ENCODE measurements at regions not wholly inside any gene's neighbourhood (a gene's known extent, or its start where the extent isn't known, plus 50 kb on each side); places are given as distances from the start of the nearest gene placed in this dataset.

DNA sequence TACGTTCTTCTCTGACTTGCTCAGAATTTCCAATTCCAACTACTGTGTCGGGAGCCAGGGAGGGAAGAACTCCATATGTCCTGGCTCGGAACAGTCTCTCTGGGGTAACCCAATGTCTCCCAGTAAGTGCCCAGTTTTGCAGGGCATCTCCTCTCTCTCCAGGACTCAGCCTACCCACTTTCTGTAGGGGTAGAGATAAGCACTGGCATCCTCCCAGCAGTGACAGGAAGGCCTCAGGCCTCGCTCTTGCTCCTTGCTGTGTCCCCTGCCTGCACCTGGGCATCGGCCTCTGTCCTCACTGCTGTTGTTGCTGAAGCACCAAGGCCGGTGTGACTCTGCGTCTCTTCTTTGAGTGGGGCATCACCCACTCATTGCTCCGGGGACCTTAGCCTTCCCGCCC, 388.9 kb upstream of the JARID2 start:
- Histone ChIP-seq H3K9me3 (ENCODE audit: low read length) (no peaks in the 10 kb centered on the region), H3K36me3 (ENCODE audit: insufficient read depth, low read length) (no peaks in the 10 kb centered on the region), H3K79me2 (ENCODE audit: insufficient read depth, low read depth, low read length) (no peaks in the 10 kb centered on the region), H3K4me3 (ENCODE audit: low read depth, low read length, poor library complexity, severe bottlenecking) (no peak overlapping the region), H3K4me1 (ENCODE audit: insufficient read depth, low read length, poor library complexity, severe bottlenecking) (no peaks in the 10 kb centered on the region), H3K9me2 (ENCODE audit: insufficient read depth, low read length) (no peaks in the 10 kb centered on the region), H3K27ac (ENCODE audit: low read depth, low read length, poor library complexity, severe bottlenecking) (no peak overlapping the region), H4K20me1 (ENCODE audit: insufficient read depth, low read length) (no peaks in the 10 kb centered on the region), H3K4me2 (ENCODE audit: low read length) (no peak overlapping the region), H2AFZ (ENCODE audit: low read length) (no peak overlapping the region)
- TF ChIP-seq, protein P1, sequence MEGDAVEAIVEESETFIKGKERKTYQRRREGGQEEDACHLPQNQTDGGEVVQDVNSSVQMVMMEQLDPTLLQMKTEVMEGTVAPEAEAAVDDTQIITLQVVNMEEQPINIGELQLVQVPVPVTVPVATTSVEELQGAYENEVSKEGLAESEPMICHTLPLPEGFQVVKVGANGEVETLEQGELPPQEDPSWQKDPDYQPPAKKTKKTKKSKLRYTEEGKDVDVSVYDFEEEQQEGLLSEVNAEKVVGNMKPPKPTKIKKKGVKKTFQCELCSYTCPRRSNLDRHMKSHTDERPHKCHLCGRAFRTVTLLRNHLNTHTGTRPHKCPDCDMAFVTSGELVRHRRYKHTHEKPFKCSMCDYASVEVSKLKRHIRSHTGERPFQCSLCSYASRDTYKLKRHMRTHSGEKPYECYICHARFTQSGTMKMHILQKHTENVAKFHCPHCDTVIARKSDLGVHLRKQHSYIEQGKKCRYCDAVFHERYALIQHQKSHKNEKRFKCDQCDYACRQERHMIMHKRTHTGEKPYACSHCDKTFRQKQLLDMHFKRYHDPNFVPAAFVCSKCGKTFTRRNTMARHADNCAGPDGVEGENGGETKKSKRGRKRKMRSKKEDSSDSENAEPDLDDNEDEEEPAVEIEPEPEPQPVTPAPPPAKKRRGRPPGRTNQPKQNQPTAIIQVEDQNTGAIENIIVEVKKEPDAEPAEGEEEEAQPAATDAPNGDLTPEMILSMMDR (conservative IDR thresholded peaks at IDR 0.05; ENCODE audit: low read length) = no peak
- BruUV-seq (replicated peaks) = no TSS peak
- CTCF ChIA-PET (ENCODE audit: unreplicated experiment) = no interaction called here
- POLR2A ChIA-PET = no interaction called here
- intact Hi-C loops (cut with micrococcal nuclease; ENCODE audit: unreplicated experiment) = no loop called here
- DNase-seq (ENCODE audit: low spot score) = no peak

DNA sequence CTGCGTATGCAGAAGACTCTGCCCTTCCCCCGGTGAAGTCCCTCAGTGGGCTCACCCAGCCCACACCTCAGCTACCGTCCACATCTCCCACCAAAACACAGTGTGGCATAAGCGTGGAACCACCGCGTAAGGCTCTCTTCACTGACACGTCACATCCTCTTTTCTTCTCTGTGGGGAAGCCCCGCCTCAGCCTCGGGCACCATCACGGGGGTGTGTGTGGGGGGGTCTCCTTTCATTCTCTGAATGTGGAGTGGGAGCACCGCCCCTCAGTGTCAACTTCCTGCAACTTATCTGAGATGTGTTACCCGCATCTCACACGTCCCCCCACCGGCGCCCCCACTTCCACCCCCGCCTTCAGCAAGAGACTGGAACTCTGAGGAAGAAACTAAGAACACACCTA, 388.4 kb upstream of the JARID2 start:
- H3K36me3 ChIP-seq (ENCODE audit: insufficient read depth, low read length) = no peaks in the 10 kb centered on the region
- intact Hi-C loops (cut with micrococcal nuclease; ENCODE audit: unreplicated experiment) = no loop called here
- H3K27ac ChIP-seq (ENCODE audit: low read depth, low read length, poor library complexity, severe bottlenecking) = no peak overlapping the region
- no peak overlapping the region for H2AFZ ChIP-seq (ENCODE audit: low read length)
- no peak overlapping the region for H3K4me2 ChIP-seq (ENCODE audit: low read length)
- TF ChIP-seq, protein P1 (conservative IDR thresholded peaks at IDR 0.05; ENCODE audit: low read length) = no peak
- TF ChIP-seq EZH2phosphoT487 (IDR thresholded peaks at IDR 0.05; ENCODE audit: borderline replicate concordance, low read depth, low read length) = no peak
- CTCF ChIA-PET (ENCODE audit: unreplicated experiment) = no interaction called here
- no peak overlapping the region for H3K4me3 ChIP-seq (ENCODE audit: low read depth, low read length, poor library complexity, severe bottlenecking)
- BruUV-seq (replicated peaks) = no TSS peak
- H4K20me1 ChIP-seq (ENCODE audit: insufficient read depth, low read length) = no peaks in the 10 kb centered on the region
- no peaks in the 10 kb centered on the region for H3K79me2 ChIP-seq (ENCODE audit: insufficient read depth, low read depth, low read length)
- no peak for DNase-seq (ENCODE audit: low spot score)
- POLR2A ChIA-PET = interaction anchor here (0.5 kb wide), 1 partner anchor 93 kb away, joined by 3 read pairs; no protein-coding TSS in a partner anchor
- H3K9me2 ChIP-seq (ENCODE audit: insufficient read depth, low read length) = no peaks in the 10 kb centered on the region
- H3K4me1 ChIP-seq (ENCODE audit: insufficient read depth, low read length, poor library complexity, severe bottlenecking) = no peaks in the 10 kb centered on the region
- no peaks in the 10 kb centered on the region for H3K9me3 ChIP-seq (ENCODE audit: low read length)

DNA sequence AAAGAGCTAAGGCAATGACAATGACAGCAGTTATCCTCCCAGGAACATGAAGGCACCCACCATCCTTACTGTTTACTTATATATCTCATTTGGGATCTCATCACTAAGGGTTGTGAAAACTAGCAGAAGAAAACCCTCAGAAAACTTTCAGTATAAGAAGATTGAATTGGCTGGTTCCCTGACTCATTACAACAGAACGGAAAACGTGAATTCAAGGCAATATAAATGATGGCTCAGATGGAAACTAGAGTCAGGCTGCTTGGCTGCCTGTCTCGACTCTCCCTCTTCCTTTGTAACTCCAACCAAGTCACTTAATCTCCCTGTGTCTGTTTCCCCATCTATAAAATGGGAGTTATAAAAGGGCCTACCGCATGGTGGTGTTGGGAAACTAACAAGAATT, 387.1 kb upstream of the JARID2 start:
- no peak overlapping the region for H2AFZ ChIP-seq (ENCODE audit: low read length)
- no peak overlapping the region for H3K4me3 ChIP-seq (ENCODE audit: low read depth, low read length, poor library complexity, severe bottlenecking)
- H3K79me2 ChIP-seq (ENCODE audit: insufficient read depth, low read depth, low read length) = no peaks in the 10 kb centered on the region
- DNase-seq (ENCODE audit: low spot score) = no peak
- TF ChIP-seq EZH2phosphoT487 (IDR thresholded peaks at IDR 0.05; ENCODE audit: borderline replicate concordance, low read depth, low read length) = no peak
- TF ChIP-seq, protein P1 (conservative IDR thresholded peaks at IDR 0.05; ENCODE audit: low read length) = no peak
- CTCF ChIA-PET (ENCODE audit: unreplicated experiment) = no interaction called here
- POLR2A ChIA-PET = interaction anchor here (0.6 to 1.4 kb wide), 3 partner anchors 9 to 314 kb away, joined by 3 to 5 read pairs (median 3); no protein-coding TSS in a partner anchor
- no peak overlapping the region for H3K4me2 ChIP-seq (ENCODE audit: low read length)
- H3K4me1 ChIP-seq (ENCODE audit: insufficient read depth, low read length, poor library complexity, severe bottlenecking) = no peaks in the 10 kb centered on the region
- intact Hi-C loops (cut with micrococcal nuclease; ENCODE audit: unreplicated experiment) = no loop called here
- H3K9me3 ChIP-seq (ENCODE audit: low read length) = no peaks in the 10 kb centered on the region
- H3K27ac ChIP-seq (ENCODE audit: low read depth, low read length, poor library complexity, severe bottlenecking) = no peak overlapping the region
- H3K36me3 ChIP-seq (ENCODE audit: insufficient read depth, low read length) = no peaks in the 10 kb centered on the region
- no peaks in the 10 kb centered on the region for H3K9me2 ChIP-seq (ENCODE audit: insufficient read depth, low read length)
- BruUV-seq (replicated peaks) = no TSS peak
- no peaks in the 10 kb centered on the region for H4K20me1 ChIP-seq (ENCODE audit: insufficient read depth, low read length)
